Natural killer cell (primary cell): ENCODE measurements at regions not wholly inside any gene's neighbourhood (a gene's known extent, or its start where the extent isn't known, plus 50 kb on each side); places are given as distances from the start of the nearest gene placed in this dataset.

ENCODE experiments used
- ATAC-seq, 3 donors: fragments of 150-1000 bp in 2 of 3; fragments of 200-7000 bp in 1 of 3; cut with Tn5 transposase; 1 replicate in 1 of 3; 2 replicates in 2 of 3; pipeline ENCODE4 v1.10.0; 2021; ENCODE audit warnings: mild to moderate bottlenecking in 2 of 3, moderate library complexity in 2 of 3
- DNase-seq, 2 donors: peaks; one replicate each; pipeline versions ENCODE4 v3.0.0 to v3.0.0-alpha.2; 2013 to 2021; ENCODE audit warnings: mixed read lengths in 1 of 2
- H3K27ac ChIP-seq: one replicate; pipeline ENCODE4 v1.5.1; 2013; ENCODE audit warnings: mild to moderate bottlenecking, low read length
- H3K27me3 ChIP-seq: one replicate; pipeline ENCODE4 v1.6.1; 2013; ENCODE audit warnings: low read length; ENCODE audit not compliant: control insufficient read depth, insufficient read depth
- H3K36me3 ChIP-seq: one replicate; pipeline ENCODE4 v1.6.1; 2013; ENCODE audit warnings: low read length; ENCODE audit not compliant: control insufficient read depth, insufficient read depth
- H3K4me1 ChIP-seq: one replicate; pipeline ENCODE4 v1.6.1; 2013; ENCODE audit warnings: low read length; ENCODE audit not compliant: control insufficient read depth, insufficient read depth
- H3K4me3 ChIP-seq: one replicate; pipeline ENCODE4 v1.5.1; 2013; ENCODE audit warnings: low read length
- H3K9me3 ChIP-seq: one replicate; pipeline ENCODE4 v1.6.1; 2013; ENCODE audit warnings: low read length; ENCODE audit not compliant: control insufficient read depth, insufficient read depth
- H3K27ac Mint-ChIP-seq, 2 donors: one replicate each; pipeline ENCODE4 v1.8.0; 2022; ENCODE audit warnings: mild to moderate bottlenecking in 2 of 2, mixed read lengths in 2 of 2, moderate library complexity in 1 of 2
- H3K27me3 Mint-ChIP-seq, 2 donors: one replicate each; pipeline ENCODE4 v1.8.0; 2022; ENCODE audit warnings: low read depth in 2 of 2, mixed read lengths in 2 of 2
- H3K36me3 Mint-ChIP-seq: one replicate; pipeline ENCODE4 v1.8.0; 2022; ENCODE audit warnings: mixed read lengths
- H3K4me1 Mint-ChIP-seq, 2 donors: one replicate each; pipeline ENCODE4 v1.8.0; 2022; ENCODE audit warnings: mixed read lengths in 2 of 2
- H3K4me3 Mint-ChIP-seq: one replicate; pipeline ENCODE4 v1.8.0; 2022; ENCODE audit warnings: mild to moderate bottlenecking, moderate library complexity, mixed read lengths
- H3K9me3 Mint-ChIP-seq, 2 donors: one replicate each; pipeline ENCODE4 v1.8.0; 2022; ENCODE audit warnings: mixed read lengths in 2 of 2
- CTCF ChIP-seq: fragments of 200-600 bp; IDR thresholded peaks from one replicate; pipeline ENCODE4 v1.8.0; 2022; ENCODE audit warnings: antibody characterized with exemption
- WGBS: methylation state at CpG from one replicate; pipeline ENCODE4 v1.1.7; 2013; ENCODE audit warnings: missing lambda C conversion rate; ENCODE audit not compliant: insufficient coverage; 5-methylcytosine and 5-hydroxymethylcytosine counted together
- intact Hi-C: fragments of 100-400 bp; cut with micrococcal nuclease; formaldehyde crosslinking; loops from one replicate; pipeline ENCODE4 v1.14.2; 2022

DNA sequence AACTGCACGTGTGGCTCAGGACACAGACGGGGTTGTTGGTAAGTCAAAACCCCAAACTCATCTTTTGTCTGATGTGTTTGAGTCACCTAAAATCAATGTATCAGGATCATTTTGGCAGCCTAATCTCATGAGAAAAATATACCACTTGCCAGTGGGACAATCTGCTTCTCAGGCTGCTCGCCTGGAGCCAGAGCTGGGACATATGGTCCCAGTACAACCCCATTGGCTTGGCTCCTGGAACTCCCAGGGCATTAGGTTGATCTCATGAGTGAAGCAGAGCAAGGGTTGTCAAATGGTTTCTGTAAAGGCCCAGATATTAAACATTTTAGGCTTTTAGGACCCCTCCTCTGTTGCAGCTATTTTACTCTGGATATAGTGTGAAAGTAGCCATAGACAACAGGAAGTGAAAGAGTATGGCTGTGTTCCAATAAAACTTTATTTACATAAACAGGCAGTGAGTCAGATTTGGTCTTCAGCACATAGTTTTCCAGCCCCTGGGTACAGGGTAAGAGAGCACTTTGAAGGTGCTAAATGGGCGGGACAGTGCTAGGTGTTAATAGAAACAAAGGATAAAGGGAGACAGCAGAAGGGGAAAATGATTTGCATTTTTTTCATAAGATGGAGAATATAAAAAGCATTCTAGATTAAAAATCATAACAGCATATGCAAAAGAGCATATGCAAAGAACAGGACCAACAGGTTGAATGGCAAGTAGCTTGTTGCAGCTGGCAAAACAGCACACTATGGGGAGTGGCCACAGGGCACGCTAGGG is 290.8 kb downstream of the KCNS3 start:
- Histone ChIP-seq H3K27ac (no peak overlapping the region), H3K4me3 (no peak overlapping the region), H3K9me3 (no peaks in the 10 kb centered on the region), H3K4me1 (no peaks in the 10 kb centered on the region), H3K36me3 (no peaks in the 10 kb centered on the region), H3K27me3 (no peaks in the 10 kb centered on the region)
- H3K4me3 Mint-ChIP-seq = no peak overlapping the region
- WGBS = 95% methylated on average over 5 of the region's 5 CpGs
- no peak for TF ChIP-seq CTCF
- H3K9me3 Mint-ChIP-seq = peaks cover 3 to 14% of the 10 kb centered on the region in 2 donors
- H3K27me3 Mint-ChIP-seq = no peaks in the 10 kb centered on the region
- no peak for DNase-seq
- no peak overlapping the region for H3K27ac Mint-ChIP-seq
- ATAC-seq = no peak
- no peaks in the 10 kb centered on the region for H3K36me3 Mint-ChIP-seq
- intact Hi-C loops = no loop called here
- H3K4me1 Mint-ChIP-seq = no peaks in the 10 kb centered on the region

- TF ChIP-seq CTCF = no peak
- no peak for ATAC-seq
- no peak overlapping the region for H3K4me3 ChIP-seq
- no peak overlapping the region for H3K27ac ChIP-seq
- no peaks in the 10 kb centered on the region for H3K36me3 ChIP-seq
- Mint-ChIP-seq H3K27ac (no peak overlapping the region), H3K9me3 (peaks cover 3 to 16% of the 10 kb centered on the region in 2 donors), H3K4me1 (no peaks in the 10 kb centered on the region), H3K4me3 (no peak overlapping the region), H3K36me3 (no peaks in the 10 kb centered on the region), H3K27me3 (no peaks in the 10 kb centered on the region)
- no peaks in the 10 kb centered on the region for H3K4me1 ChIP-seq
- H3K9me3 ChIP-seq = no peaks in the 10 kb centered on the region
- no peak for DNase-seq
- WGBS = 79% methylated on average over 8 of the region's 8 CpGs
- intact Hi-C loops = no loop called here
- H3K27me3 ChIP-seq = no peaks in the 10 kb centered on the region
Observed at GRCh38 chr2:18167871-18168270, 289.4 kb downstream of the KCNS3 start.

GRCh38 chr2:18161681-18162080 is 283.2 kb downstream of the KCNS3 start:
- Mint-ChIP-seq H3K4me3 (no peak overlapping the region), H3K36me3 (no peaks in the 10 kb centered on the region), H3K4me1 (no peaks in the 10 kb centered on the region), H3K27ac (no peak overlapping the region), H3K27me3 (no peaks in the 10 kb centered on the region), H3K9me3 (peaks cover 3 to 11% of the 10 kb centered on the region in 2 donors)
- TF ChIP-seq CTCF = no peak
- intact Hi-C loops = no loop called here
- DNase-seq (no peak), ATAC-seq (no peak)
- Histone ChIP-seq H3K4me3 (no peak overlapping the region), H3K9me3 (no peaks in the 10 kb centered on the region), H3K36me3 (no peaks in the 10 kb centered on the region), H3K4me1 (no peaks in the 10 kb centered on the region), H3K27me3 (no peaks in the 10 kb centered on the region), H3K27ac (no peak overlapping the region)
- WGBS = 94% methylated on average over 5 of the region's 5 CpGs

- ATAC-seq (no peak), DNase-seq (no peak)
- Mint-ChIP-seq H3K4me3 (no peak overlapping the region), H3K27me3 (no peaks in the 10 kb centered on the region), H3K9me3 (peaks cover 0 to 5% of the 10 kb centered on the region in 2 donors), H3K27ac (no peak overlapping the region), H3K36me3 (no peaks in the 10 kb centered on the region), H3K4me1 (no peaks in the 10 kb centered on the region)
- WGBS = 68% methylated on average over 5 of the region's 5 CpGs
- Histone ChIP-seq H3K4me3 (no peak overlapping the region), H3K27me3 (no peaks in the 10 kb centered on the region), H3K27ac (no peak overlapping the region), H3K4me1 (no peaks in the 10 kb centered on the region), H3K9me3 (no peaks in the 10 kb centered on the region), H3K36me3 (no peaks in the 10 kb centered on the region)
- intact Hi-C loops = no loop called here
- no peak for TF ChIP-seq CTCF
Observed at GRCh38 chr2:18159896-18160295, 281.4 kb downstream of the KCNS3 start.
